CD14-positive monocyte (primary cell): ENCODE measurements at regions not wholly inside any gene's neighbourhood (a gene's known extent, or its start where the extent isn't known, plus 50 kb on each side); places are given as distances from the start of the nearest gene placed in this dataset.

Experiments
- DNase-seq, 3 donors: peaks; one replicate each; pipeline ENCODE4 v3.0.0-alpha.2; 2011 to 2022
- H2AFZ ChIP-seq: 2 replicates; pipeline ENCODE4 v1.6.0; 2012; ENCODE audit warnings: mild to moderate bottlenecking, low read depth, low read length, inconsistent platforms; ENCODE audit not compliant: insufficient read depth, poor library complexity, severe bottlenecking
- H3K27ac ChIP-seq, 2 donors: 1 replicate in 1 of 2; 2 replicates in 1 of 2; pipeline ENCODE4 v1.5.1; 2012 to 2013; ENCODE audit warnings: low read length in 2 of 2, control low read depth in 1 of 2, inconsistent platforms in 1 of 2, low read depth in 1 of 2, mild to moderate bottlenecking in 1 of 2
- H3K27me3 ChIP-seq, 2 donors: one replicate each; pipeline versions ENCODE4 v1.6.0 to v1.6.1; 2011 to 2013; ENCODE audit warnings: low read length in 2 of 2; ENCODE audit not compliant: control insufficient read depth in 2 of 2, insufficient read depth in 2 of 2
- H3K36me3 ChIP-seq, 2 donors: replicated peaks in 1 of 2; 1 replicate in 1 of 2; 2 replicates in 1 of 2; pipeline versions ENCODE4 v1.5.1 to v1.6.1; 2012 to 2013; ENCODE audit warnings: low read length in 2 of 2, control low read depth in 1 of 2, inconsistent platforms in 1 of 2, mild to moderate bottlenecking in 1 of 2; ENCODE audit not compliant: insufficient read depth in 2 of 2, control insufficient read depth in 1 of 2
- H3K4me1 ChIP-seq, 2 donors: 1 replicate in 1 of 2; 2 replicates in 1 of 2; pipeline versions ENCODE4 v1.5.1 to v1.6.1; 2012 to 2013; ENCODE audit warnings: low read length in 2 of 2, control low read depth in 1 of 2, inconsistent platforms in 1 of 2, mild to moderate bottlenecking in 1 of 2, moderate library complexity in 1 of 2; ENCODE audit not compliant: insufficient read depth in 2 of 2, control insufficient read depth in 1 of 2
- H3K4me2 ChIP-seq: replicated peaks from 2 replicates; pipeline ENCODE3; 2012; ENCODE audit warnings: low read length, moderate library complexity, mild to moderate bottlenecking; ENCODE audit not compliant: poor library complexity, severe bottlenecking; ENCODE audit errors: extremely low read depth
- H3K4me3 ChIP-seq, 3 experiments: fragments of 200-600 bp in 1 of 3; sonication (generic) in 1 of 3; replicated peaks in 1 of 3; 1 replicate in 2 of 3; 2 replicates in 1 of 3; pipeline ENCODE4 v1.5.1; 2011 to 2013; ENCODE audit warnings: low read length in 3 of 3, mild to moderate bottlenecking in 3 of 3, control low read depth in 2 of 3, low read depth in 2 of 3, inconsistent platforms in 1 of 3, moderate library complexity in 1 of 3
- H3K79me2 ChIP-seq: 2 replicates; pipeline ENCODE4 v1.6.0; 2012; ENCODE audit warnings: mild to moderate bottlenecking, control low read depth, inconsistent platforms, low read length, moderate library complexity; ENCODE audit not compliant: insufficient read depth
- H3K9ac ChIP-seq: 2 replicates; pipeline ENCODE4 v1.6.0; 2017; ENCODE audit warnings: low read length, mild to moderate bottlenecking; ENCODE audit not compliant: insufficient read depth, poor library complexity, severe bottlenecking
- H3K9me3 ChIP-seq, 2 donors: replicated peaks in 1 of 2; 1 replicate in 1 of 2; 2 replicates in 1 of 2; pipeline versions ENCODE4 v1.5.1 to v1.6.1; 2012 to 2013; ENCODE audit warnings: low read length in 2 of 2, control low read depth in 1 of 2; ENCODE audit not compliant: control insufficient read depth in 1 of 2, insufficient read depth in 1 of 2
- H4K20me1 ChIP-seq: 2 replicates; pipeline ENCODE4 v1.6.0; 2012; ENCODE audit warnings: mild to moderate bottlenecking, low read length, control low read depth, moderate library complexity; ENCODE audit not compliant: insufficient read depth
- H3K27ac Mint-ChIP-seq, 7 donors: one replicate each; pipeline ENCODE4 v1.8.0; 2020; ENCODE audit warnings: mild to moderate bottlenecking in 7 of 7, mixed read lengths in 7 of 7, moderate library complexity in 6 of 7, inconsistent platforms in 2 of 7
- H3K27me3 Mint-ChIP-seq, 3 donors: one replicate each; pipeline ENCODE4 v1.8.0; 2021 to 2022; ENCODE audit warnings: low read depth in 3 of 3, mild to moderate bottlenecking in 3 of 3, mixed read lengths in 3 of 3, moderate library complexity in 3 of 3, inconsistent platforms in 1 of 3
- H3K36me3 Mint-ChIP-seq, 2 donors: one replicate each; pipeline ENCODE4 v1.8.0; 2020; ENCODE audit warnings: mixed read lengths in 2 of 2, inconsistent platforms in 1 of 2, mild to moderate bottlenecking in 1 of 2
- H3K4me1 Mint-ChIP-seq: one replicate; pipeline ENCODE4 v1.8.0; 2020; ENCODE audit warnings: mild to moderate bottlenecking, mixed read lengths
- H3K4me3 Mint-ChIP-seq, 2 donors: one replicate each; pipeline ENCODE4 v1.8.0; 2020; ENCODE audit warnings: mild to moderate bottlenecking in 2 of 2, mixed read lengths in 2 of 2, moderate library complexity in 1 of 2
- H3K9me3 Mint-ChIP-seq, 7 donors: one replicate each; pipeline ENCODE4 v1.8.0; 2020 to 2022; ENCODE audit warnings: mixed read lengths in 7 of 7, mild to moderate bottlenecking in 6 of 7, moderate library complexity in 6 of 7, inconsistent platforms in 2 of 7
- CTCF ChIP-seq: fragments of 200-600 bp; IDR thresholded peaks from one replicate; pipeline ENCODE4 v1.8.0; 2022; ENCODE audit warnings: antibody characterized with exemption, mild to moderate bottlenecking
- whole genome bisulfite sequencing: methylation state at CpG from one replicate; pipeline ENCODE4 v1.1.5; 2013; ENCODE audit warnings: missing lambda C conversion rate; ENCODE audit not compliant: insufficient coverage; 5-methylcytosine and 5-hydroxymethylcytosine counted together
- intact Hi-C, 2 donors: fragments of 100-400 bp; cut with micrococcal nuclease; formaldehyde crosslinking; loops; one replicate each; pipeline versions ENCODE4 v1.15.0 to v1.15.1; 2023

- Mint-ChIP-seq H3K36me3 (no peaks in the 10 kb centered on the region), H3K9me3 (peaks cover 0 to 4% (median 0%) of the 10 kb centered on the region in 7 donors), H3K4me3 (no peak overlapping the region), H3K27me3 (peaks cover 21 to 41% (median 25%) of the 10 kb centered on the region in 3 donors), H3K4me1 (peaks cover 8% of the 10 kb centered on the region), H3K27ac (no peak overlapping the region)
- intact Hi-C loops, result no loop called here
- Histone ChIP-seq H3K9me3 (no peaks in the 10 kb centered on the region), H2AFZ (no peak overlapping the region), H3K9ac (no peak overlapping the region), H4K20me1 (no peaks in the 10 kb centered on the region), H3K27ac (no peak overlapping the region), H3K36me3 (no peaks in the 10 kb centered on the region), H3K4me2 (no peak overlapping the region), H3K4me3 (no peak overlapping the region), H3K79me2 (no peaks in the 10 kb centered on the region), H3K4me1 (no peaks in the 10 kb centered on the region), H3K27me3 (peaks cover 7 to 11% of the 10 kb centered on the region in 2 donors)
- WGBS, result 91% methylated on average over 8 of the region's 11 CpGs
- no peak for DNase-seq
- no peak for TF ChIP-seq CTCF
Measured at GRCh38 chr3:13198264-13198879, 125.1 kb upstream of the IQSEC1 start.

GRCh38 chr3:13197795-13198194 lies 124.6 kb upstream of the IQSEC1 start:
- H3K9me3 ChIP-seq, result no peaks in the 10 kb centered on the region
- H3K4me3 Mint-ChIP-seq, result no peak overlapping the region
- no peaks in the 10 kb centered on the region for H3K36me3 ChIP-seq
- no peak overlapping the region for H3K27ac ChIP-seq
- TF ChIP-seq CTCF, result no peak
- peaks cover 2 to 6% of the 10 kb centered on the region in 2 donors for H3K27me3 ChIP-seq
- intact Hi-C loops, result no loop called here
- H3K27ac Mint-ChIP-seq, result no peak overlapping the region
- no peak overlapping the region for H3K9ac ChIP-seq
- no peaks in the 10 kb centered on the region for H3K4me1 ChIP-seq
- no peaks in the 10 kb centered on the region for H4K20me1 ChIP-seq
- no peak overlapping the region for H3K4me3 ChIP-seq
- DNase-seq, result no peak
- H3K27me3 Mint-ChIP-seq, result peaks cover 17 to 36% (median 20%) of the 10 kb centered on the region in 3 donors
- H3K4me2 ChIP-seq, result no peak overlapping the region
- 96% methylated on average over 10 of the region's 13 CpGs for WGBS
- H3K4me1 Mint-ChIP-seq, result peaks cover 13% of the 10 kb centered on the region
- no peaks in the 10 kb centered on the region for H3K79me2 ChIP-seq
- H3K9me3 Mint-ChIP-seq, result peaks cover 0 to 4% (median 0%) of the 10 kb centered on the region in 7 donors
- no peaks in the 10 kb centered on the region for H3K36me3 Mint-ChIP-seq
- H2AFZ ChIP-seq, result no peak overlapping the region
